RWPE2 (cell line): ENCODE measurements at regions not wholly inside any gene's neighbourhood (a gene's known extent, or its start where the extent isn't known, plus 50 kb on each side); places are given as distances from the start of the nearest gene placed in this dataset.

Experiments used
- ATAC-seq: fragments of 200-7000 bp; cut with Tn5 transposase; 3 replicates; pipeline ENCODE4 v1.9.1; 2021; ENCODE audit warnings: low read depth
- DNase-seq: peaks from one replicate; pipeline ENCODE4 v3.0.0-alpha.2; 2020; ENCODE audit warnings: low spot score
- H3K27ac ChIP-seq: fragments of 450-650 bp; 2 replicates; pipeline ENCODE4 v1.5.1; 2017; ENCODE audit warnings: mild to moderate bottlenecking; ENCODE audit not compliant: poor library complexity, severe bottlenecking
- H3K27me3 ChIP-seq: fragments of 250-450 bp; sonication (Bioruptor Pico); 2 replicates; pipeline ENCODE4 v1.5.1; 2021; ENCODE audit warnings: mild to moderate bottlenecking, moderate library complexity; ENCODE audit not compliant: insufficient read depth, poor library complexity, severe bottlenecking
- H3K36me3 ChIP-seq: fragments of 250-450 bp; sonication (Bioruptor Pico); 2 replicates; pipeline ENCODE4 v1.5.1; 2020; ENCODE audit warnings: low read depth, mild to moderate bottlenecking, moderate library complexity
- H3K4me1 ChIP-seq: fragments of 250-450 bp; sonication (Bioruptor Pico); 2 replicates; pipeline ENCODE4 v1.5.1; 2021; ENCODE audit warnings: mild to moderate bottlenecking, moderate library complexity; ENCODE audit not compliant: insufficient read depth, poor library complexity, severe bottlenecking
- H3K4me3 ChIP-seq: fragments of 250-450 bp; sonication (Bioruptor Pico); 2 replicates; pipeline ENCODE4 v1.5.1; 2021; ENCODE audit warnings: mild to moderate bottlenecking, moderate library complexity; ENCODE audit not compliant: severe bottlenecking
- H3K9me3 ChIP-seq: fragments of 250-450 bp; sonication (Bioruptor Pico); 2 replicates; pipeline ENCODE4 v1.5.1; 2021; ENCODE audit warnings: mild to moderate bottlenecking, moderate library complexity; ENCODE audit not compliant: severe bottlenecking
- TF ChIP-seq, protein P1 (sequence below): fragments of 450-650 bp; IDR thresholded peaks from one replicate; pipeline ENCODE4 v1.5.1; 2017; ENCODE audit warnings: mild to moderate bottlenecking, moderate library complexity; ENCODE audit not compliant: poor library complexity, severe bottlenecking

DNA sequence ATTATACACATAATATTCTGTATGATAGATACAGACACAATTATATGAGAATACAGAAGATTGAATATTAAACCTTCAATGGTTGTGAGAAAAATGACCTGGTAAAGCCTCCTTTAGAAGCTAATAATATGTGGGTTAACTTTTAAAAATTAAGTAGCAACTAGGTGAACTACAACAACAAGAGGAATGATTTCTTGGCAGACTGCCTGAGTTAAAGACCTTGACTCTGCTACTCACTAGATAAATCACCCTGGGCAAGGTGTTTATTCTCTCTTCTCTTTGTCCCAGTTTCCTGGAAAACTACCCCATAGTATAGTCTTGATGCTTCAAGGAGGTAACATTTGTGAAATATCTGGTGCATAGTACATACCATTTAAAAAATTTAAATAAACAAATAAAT is 519.6 kb upstream of the TENM4 start:
- H3K9me3 ChIP-seq, result no peaks in the 10 kb centered on the region
- ATAC-seq (no peak), DNase-seq (no peak)
- H3K27ac ChIP-seq, result no peak overlapping the region
- H3K4me1 ChIP-seq, result no peaks in the 10 kb centered on the region
- TF ChIP-seq, protein P1, sequence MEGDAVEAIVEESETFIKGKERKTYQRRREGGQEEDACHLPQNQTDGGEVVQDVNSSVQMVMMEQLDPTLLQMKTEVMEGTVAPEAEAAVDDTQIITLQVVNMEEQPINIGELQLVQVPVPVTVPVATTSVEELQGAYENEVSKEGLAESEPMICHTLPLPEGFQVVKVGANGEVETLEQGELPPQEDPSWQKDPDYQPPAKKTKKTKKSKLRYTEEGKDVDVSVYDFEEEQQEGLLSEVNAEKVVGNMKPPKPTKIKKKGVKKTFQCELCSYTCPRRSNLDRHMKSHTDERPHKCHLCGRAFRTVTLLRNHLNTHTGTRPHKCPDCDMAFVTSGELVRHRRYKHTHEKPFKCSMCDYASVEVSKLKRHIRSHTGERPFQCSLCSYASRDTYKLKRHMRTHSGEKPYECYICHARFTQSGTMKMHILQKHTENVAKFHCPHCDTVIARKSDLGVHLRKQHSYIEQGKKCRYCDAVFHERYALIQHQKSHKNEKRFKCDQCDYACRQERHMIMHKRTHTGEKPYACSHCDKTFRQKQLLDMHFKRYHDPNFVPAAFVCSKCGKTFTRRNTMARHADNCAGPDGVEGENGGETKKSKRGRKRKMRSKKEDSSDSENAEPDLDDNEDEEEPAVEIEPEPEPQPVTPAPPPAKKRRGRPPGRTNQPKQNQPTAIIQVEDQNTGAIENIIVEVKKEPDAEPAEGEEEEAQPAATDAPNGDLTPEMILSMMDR, result no peak
- H3K4me3 ChIP-seq, result no peak overlapping the region
- H3K36me3 ChIP-seq, result no peaks in the 10 kb centered on the region
- H3K27me3 ChIP-seq, result no peaks in the 10 kb centered on the region

DNA sequence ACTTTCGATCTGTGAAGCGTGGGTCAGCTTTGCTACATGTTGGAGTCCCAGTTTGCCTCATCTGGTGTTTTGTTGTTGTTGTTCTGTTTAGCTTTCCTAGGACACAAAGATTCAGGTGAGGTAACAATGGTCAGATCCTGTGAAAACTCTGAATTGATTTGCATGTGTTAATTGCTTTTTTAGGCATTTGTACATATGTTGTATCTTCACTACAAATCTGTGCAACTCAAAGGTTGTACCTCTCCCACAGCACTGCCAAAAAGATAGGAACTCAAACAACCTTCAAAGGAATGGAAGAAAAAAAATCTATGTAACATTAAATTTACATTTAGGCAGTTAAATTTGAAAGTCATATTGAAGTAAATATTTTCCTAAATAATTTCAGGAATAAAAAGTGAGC is 518.5 kb upstream of the TENM4 start:
- Histone ChIP-seq H3K27me3 (no peaks in the 10 kb centered on the region), H3K4me1 (no peaks in the 10 kb centered on the region), H3K4me3 (no peak overlapping the region), H3K36me3 (no peaks in the 10 kb centered on the region), H3K27ac (no peak overlapping the region), H3K9me3 (no peaks in the 10 kb centered on the region)
- TF ChIP-seq, protein P1, result no peak
- DNase-seq (no peak), ATAC-seq (no peak)

DNA sequence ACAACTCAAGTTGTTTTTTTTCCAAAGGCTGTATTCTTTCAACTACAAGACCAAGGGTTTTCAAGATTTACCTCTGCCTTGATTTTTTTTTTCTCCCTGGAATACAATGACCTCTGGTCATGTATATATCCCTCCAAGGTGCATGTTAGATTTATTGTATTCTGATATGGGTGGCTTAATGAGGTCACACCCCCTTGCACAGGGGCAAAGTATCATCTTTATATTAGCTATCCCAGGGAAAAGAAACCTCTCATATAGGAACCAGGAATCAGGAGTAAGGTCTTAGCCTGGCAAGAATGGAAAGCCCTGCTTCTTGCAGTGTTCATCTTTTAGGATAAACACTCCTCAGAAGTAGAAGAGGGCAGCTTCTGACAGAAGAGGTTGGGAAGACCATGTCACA is 516.9 kb upstream of the TENM4 start:
- no peaks in the 10 kb centered on the region for H3K27me3 ChIP-seq
- H3K4me3 ChIP-seq, result no peak overlapping the region
- H3K36me3 ChIP-seq, result no peaks in the 10 kb centered on the region
- H3K4me1 ChIP-seq, result no peaks in the 10 kb centered on the region
- DNase-seq (no peak), ATAC-seq (no peak)
- H3K9me3 ChIP-seq, result no peaks in the 10 kb centered on the region
- TF ChIP-seq, protein P1, result no peak
- no peak overlapping the region for H3K27ac ChIP-seq

DNA sequence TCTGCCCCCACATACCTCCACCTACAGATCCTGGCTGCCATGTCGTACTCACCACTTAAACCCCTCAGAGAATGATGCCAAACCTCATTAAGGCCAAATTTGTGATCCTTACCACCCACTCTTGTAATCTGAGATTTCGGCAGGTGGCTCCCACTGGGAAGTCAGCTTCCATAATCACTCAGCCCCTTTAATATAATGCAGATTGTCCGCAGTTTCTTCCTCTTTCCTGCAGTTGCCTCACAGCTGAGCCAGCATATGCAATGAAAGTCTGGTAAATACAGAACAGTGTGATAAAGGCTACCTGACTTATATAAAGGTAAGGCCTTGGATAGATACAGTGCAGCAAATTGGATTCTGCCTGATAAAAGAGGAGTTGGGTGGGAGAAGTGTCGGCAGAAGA is 515.2 kb upstream of the TENM4 start:
- TF ChIP-seq, protein P1, result no peak
- no peaks in the 10 kb centered on the region for H3K27me3 ChIP-seq

DNA sequence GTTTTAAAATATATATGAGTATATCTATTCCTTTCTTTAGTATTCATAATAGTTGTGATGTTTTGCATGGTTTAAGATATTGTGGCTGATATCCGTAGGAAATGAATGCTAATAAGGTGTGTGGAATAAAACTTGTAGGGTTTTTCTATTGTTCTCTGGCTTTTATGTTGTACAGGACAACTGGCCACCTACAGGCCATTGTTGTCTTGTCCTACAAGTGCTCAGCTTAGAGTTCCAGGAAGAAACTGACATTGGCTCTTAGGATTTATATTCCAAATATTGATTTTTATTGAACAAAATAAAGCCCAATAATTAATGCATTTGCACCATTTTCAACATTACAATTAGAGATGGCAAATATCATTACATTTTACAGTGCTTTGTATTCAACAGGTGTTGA is 512.8 kb upstream of the TENM4 start:
- no peak for ATAC-seq

More for the DNA sequence above, 515.2 kb upstream of the TENM4 start:
- no peaks in the 10 kb centered on the region for H3K9me3 ChIP-seq
- DNase-seq (no peak), ATAC-seq (no peak)
- H3K4me3 ChIP-seq, result no peak overlapping the region
- H3K27ac ChIP-seq, result no peak overlapping the region
- H3K36me3 ChIP-seq, result no peaks in the 10 kb centered on the region
- H3K4me1 ChIP-seq, result no peaks in the 10 kb centered on the region

More for the DNA sequence above, 512.8 kb upstream of the TENM4 start:
- H3K9me3 ChIP-seq, result no peaks in the 10 kb centered on the region
- H3K4me1 ChIP-seq, result no peaks in the 10 kb centered on the region
- H3K27ac ChIP-seq, result no peak overlapping the region
- no peaks in the 10 kb centered on the region for H3K27me3 ChIP-seq
- DNase-seq, result no peak
- TF ChIP-seq, protein P1, result no peak
- H3K4me3 ChIP-seq, result no peak overlapping the region
- no peaks in the 10 kb centered on the region for H3K36me3 ChIP-seq
